OCI-LY3 (cell line): ENCODE measurements at regions not wholly inside any gene's neighbourhood (a gene's known extent, or its start where the extent isn't known, plus 50 kb on each side); places are given as distances from the start of the nearest gene placed in this dataset.

Experiments used
- H2AFZ ChIP-seq: fragments of 200-600, 300-600 bp; shearing (Covaris generic); 2 replicates; pipeline ENCODE4 v1.6.0; 2014; ENCODE audit warnings: antibody characterized with exemption, low read depth, low read length
- H3K27ac ChIP-seq: fragments of 200-600, 300-600 bp; sonication (generic); 2 replicates; pipeline ENCODE4 v1.5.1; 2014; ENCODE audit warnings: mild to moderate bottlenecking, low read length, moderate library complexity, mixed read lengths
- H3K27me3 ChIP-seq: fragments of 200-600, 300-600 bp; sonication (generic); 2 replicates; pipeline ENCODE4 v1.6.1; 2014; ENCODE audit warnings: low read depth, low read length, mixed read lengths
- H3K36me3 ChIP-seq: fragments of 200-600, 300-600 bp; sonication (generic); replicated peaks from 2 replicates; pipeline ENCODE3; 2014; ENCODE audit warnings: low read depth, low read length, mixed read lengths
- H3K4me1 ChIP-seq: fragments of 300-600, 200-600 bp; sonication (generic); 2 replicates; pipeline ENCODE4 v1.6.1; 2014; ENCODE audit warnings: low read length, mixed read lengths
- H3K4me2 ChIP-seq: fragments of 200-600, 300-600 bp; sonication (generic); 2 replicates; pipeline ENCODE4 v1.6.1; 2014; ENCODE audit warnings: low read length, mixed read lengths
- H3K4me3 ChIP-seq: fragments of 300-600, 200-600 bp; sonication (generic); 2 replicates; pipeline ENCODE4 v1.5.1; 2014; ENCODE audit warnings: antibody characterized with exemption, mild to moderate bottlenecking, low read length, moderate library complexity
- H3K79me2 ChIP-seq: fragments of 300-600, 200-600 bp; shearing (Covaris generic); 2 replicates; pipeline ENCODE4 v1.6.1; 2014; ENCODE audit warnings: mild to moderate bottlenecking, low read length, mixed read lengths
- H3K9ac ChIP-seq: fragments of 300-600, 200-600 bp; shearing (Covaris generic); 2 replicates; pipeline ENCODE4 v1.6.0; 2014; ENCODE audit warnings: mild to moderate bottlenecking, low read length, moderate library complexity
- H3K9me3 ChIP-seq: fragments of 200-600, 300-600 bp; shearing (Covaris generic); 2 replicates; pipeline ENCODE4 v1.6.1; 2014; ENCODE audit warnings: low read length, mixed read lengths; ENCODE audit not compliant: insufficient read depth
- H4K20me1 ChIP-seq: fragments of 200-600, 300-600 bp; sonication (generic); 2 replicates; pipeline ENCODE4 v1.6.1; 2016; ENCODE audit warnings: low read length, mixed read lengths; ENCODE audit not compliant: insufficient read depth
- EZH2phosphoT487 ChIP-seq: fragments of 200-600 bp; shearing (Covaris generic); IDR thresholded peaks from 2 replicates; pipeline ENCODE4 v1.6.1; 2018; ENCODE audit warnings: antibody characterized with exemption, mixed run types, low read depth
- TF ChIP-seq, protein P1 (sequence below): fragments of 200-600, 300-600 bp; sonication (generic); IDR thresholded peaks from 2 replicates; pipeline ENCODE4 v1.5.1; 2014; ENCODE audit warnings: antibody characterized with exemption, low read length, low read depth

DNA sequence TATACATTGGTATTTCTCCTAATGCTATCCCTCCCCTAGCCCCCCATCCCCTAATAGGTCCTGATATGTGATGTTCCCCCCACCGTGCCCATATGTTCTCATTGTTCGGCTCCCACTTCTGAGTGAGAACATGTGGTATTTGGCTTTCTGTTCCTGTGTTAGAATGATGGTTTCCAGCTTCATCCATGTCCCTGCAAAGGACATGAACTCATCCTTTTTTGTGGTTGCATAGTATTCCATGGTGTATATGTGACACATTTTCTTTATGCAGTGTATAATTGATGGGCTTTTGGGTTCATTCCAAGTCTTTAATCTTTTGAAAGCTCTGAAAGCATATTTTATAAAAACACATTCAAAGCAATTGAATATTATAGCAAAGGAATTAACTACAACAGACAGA lies 1169.4 kb upstream of the ZEB2 start:
- no peaks in the 10 kb centered on the region for H3K79me2 ChIP-seq
- no peaks in the 10 kb centered on the region for H4K20me1 ChIP-seq
- no peaks in the 10 kb centered on the region for H3K27me3 ChIP-seq
- no peaks in the 10 kb centered on the region for H3K9me3 ChIP-seq
- H3K4me3 ChIP-seq, result no peak overlapping the region
- H2AFZ ChIP-seq, result no peak overlapping the region
- peaks cover 33% of the 10 kb centered on the region for H3K4me1 ChIP-seq
- H3K27ac ChIP-seq, result no peak overlapping the region
- TF ChIP-seq, protein P1, sequence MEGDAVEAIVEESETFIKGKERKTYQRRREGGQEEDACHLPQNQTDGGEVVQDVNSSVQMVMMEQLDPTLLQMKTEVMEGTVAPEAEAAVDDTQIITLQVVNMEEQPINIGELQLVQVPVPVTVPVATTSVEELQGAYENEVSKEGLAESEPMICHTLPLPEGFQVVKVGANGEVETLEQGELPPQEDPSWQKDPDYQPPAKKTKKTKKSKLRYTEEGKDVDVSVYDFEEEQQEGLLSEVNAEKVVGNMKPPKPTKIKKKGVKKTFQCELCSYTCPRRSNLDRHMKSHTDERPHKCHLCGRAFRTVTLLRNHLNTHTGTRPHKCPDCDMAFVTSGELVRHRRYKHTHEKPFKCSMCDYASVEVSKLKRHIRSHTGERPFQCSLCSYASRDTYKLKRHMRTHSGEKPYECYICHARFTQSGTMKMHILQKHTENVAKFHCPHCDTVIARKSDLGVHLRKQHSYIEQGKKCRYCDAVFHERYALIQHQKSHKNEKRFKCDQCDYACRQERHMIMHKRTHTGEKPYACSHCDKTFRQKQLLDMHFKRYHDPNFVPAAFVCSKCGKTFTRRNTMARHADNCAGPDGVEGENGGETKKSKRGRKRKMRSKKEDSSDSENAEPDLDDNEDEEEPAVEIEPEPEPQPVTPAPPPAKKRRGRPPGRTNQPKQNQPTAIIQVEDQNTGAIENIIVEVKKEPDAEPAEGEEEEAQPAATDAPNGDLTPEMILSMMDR, result no peak
- no peak for TF ChIP-seq EZH2phosphoT487
- H3K36me3 ChIP-seq, result no peaks in the 10 kb centered on the region
- H3K9ac ChIP-seq, result no peak overlapping the region
- H3K4me2 ChIP-seq, result no peak overlapping the region

DNA sequence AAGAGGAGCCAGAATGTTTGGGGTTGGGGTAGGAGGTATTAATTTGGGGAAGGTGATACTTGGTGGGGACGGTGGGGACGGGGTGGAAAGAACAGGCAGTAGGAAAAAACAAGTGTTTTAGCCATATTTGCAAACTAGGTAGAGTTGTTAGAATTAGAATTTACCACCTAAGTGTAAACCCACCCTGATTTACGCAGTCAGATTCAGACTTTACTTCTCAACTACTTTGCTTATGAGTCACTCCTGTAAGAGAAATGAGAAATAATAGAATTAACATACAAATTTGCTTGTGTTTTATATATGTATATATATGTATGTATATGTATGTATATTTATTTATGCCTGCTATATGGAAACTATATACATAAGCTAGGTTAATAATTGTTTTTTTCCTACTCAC lies 1168.2 kb upstream of the ZEB2 start:
- H4K20me1 ChIP-seq, result no peaks in the 10 kb centered on the region
- peaks cover 29% of the 10 kb centered on the region for H3K4me1 ChIP-seq
- H3K36me3 ChIP-seq, result no peaks in the 10 kb centered on the region
- H3K4me2 ChIP-seq, result peak overlapping the region; percentile 76
- no peaks in the 10 kb centered on the region for H3K79me2 ChIP-seq
- H3K4me3 ChIP-seq, result peak overlapping the region; percentile 57
- no peak overlapping the region for H2AFZ ChIP-seq
- H3K27me3 ChIP-seq, result no peaks in the 10 kb centered on the region
- peak overlapping the region; percentile 80 for H3K27ac ChIP-seq
- H3K9ac ChIP-seq, result peak overlapping the region; percentile 51; the same call in 1 of the 2 replicates
- TF ChIP-seq, protein P1, result no peak
- no peak for TF ChIP-seq EZH2phosphoT487
- H3K9me3 ChIP-seq, result no peaks in the 10 kb centered on the region

DNA sequence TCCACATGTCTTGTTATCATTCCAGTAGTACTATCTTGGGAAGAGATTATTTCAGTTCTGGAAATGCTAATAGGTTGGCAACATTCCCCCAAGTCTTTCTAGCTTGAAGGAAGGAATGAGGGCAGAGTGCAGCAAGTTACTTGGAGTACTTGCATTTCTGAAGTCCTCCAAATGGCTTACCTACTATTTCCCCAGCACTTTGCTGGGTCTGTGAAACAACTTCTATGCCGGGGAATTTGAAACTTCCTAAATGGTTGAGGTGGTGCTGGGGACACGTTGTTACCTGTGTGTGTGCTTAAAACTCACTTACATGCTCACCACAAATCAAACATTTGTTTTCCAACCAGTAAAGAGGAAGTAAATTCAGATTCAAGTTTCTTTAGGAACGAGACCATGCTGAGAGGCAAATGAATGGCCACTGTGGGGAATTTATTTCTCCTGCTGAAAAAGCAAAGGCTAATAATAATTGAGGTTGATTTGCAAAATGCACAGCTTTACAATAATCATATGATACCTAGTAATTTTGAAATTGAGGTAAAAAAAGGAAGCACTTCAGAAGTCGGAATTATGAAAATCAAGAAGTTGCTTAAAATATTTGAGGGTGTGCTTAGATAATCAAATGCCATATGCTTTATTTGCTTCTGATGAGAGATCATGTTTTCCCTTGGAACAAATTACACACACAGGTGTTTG lies 1167.7 kb upstream of the ZEB2 start:
- TF ChIP-seq EZH2phosphoT487, result no peak
- TF ChIP-seq, protein P1, result no peak
- no peaks in the 10 kb centered on the region for H4K20me1 ChIP-seq
- peak overlapping the region; percentile 57 for H3K4me3 ChIP-seq
- H3K79me2 ChIP-seq, result no peaks in the 10 kb centered on the region
- no peaks in the 10 kb centered on the region for H3K9me3 ChIP-seq
- no peak overlapping the region for H2AFZ ChIP-seq
- H3K27me3 ChIP-seq, result no peaks in the 10 kb centered on the region
- peaks cover 28% of the 10 kb centered on the region for H3K4me1 ChIP-seq
- peak overlapping the region; percentile 80 for H3K27ac ChIP-seq
- no peaks in the 10 kb centered on the region for H3K36me3 ChIP-seq
- peak overlapping the region; percentile 51; the same call in 1 of the 2 replicates for H3K9ac ChIP-seq
- peak overlapping the region; percentile 76 for H3K4me2 ChIP-seq

DNA sequence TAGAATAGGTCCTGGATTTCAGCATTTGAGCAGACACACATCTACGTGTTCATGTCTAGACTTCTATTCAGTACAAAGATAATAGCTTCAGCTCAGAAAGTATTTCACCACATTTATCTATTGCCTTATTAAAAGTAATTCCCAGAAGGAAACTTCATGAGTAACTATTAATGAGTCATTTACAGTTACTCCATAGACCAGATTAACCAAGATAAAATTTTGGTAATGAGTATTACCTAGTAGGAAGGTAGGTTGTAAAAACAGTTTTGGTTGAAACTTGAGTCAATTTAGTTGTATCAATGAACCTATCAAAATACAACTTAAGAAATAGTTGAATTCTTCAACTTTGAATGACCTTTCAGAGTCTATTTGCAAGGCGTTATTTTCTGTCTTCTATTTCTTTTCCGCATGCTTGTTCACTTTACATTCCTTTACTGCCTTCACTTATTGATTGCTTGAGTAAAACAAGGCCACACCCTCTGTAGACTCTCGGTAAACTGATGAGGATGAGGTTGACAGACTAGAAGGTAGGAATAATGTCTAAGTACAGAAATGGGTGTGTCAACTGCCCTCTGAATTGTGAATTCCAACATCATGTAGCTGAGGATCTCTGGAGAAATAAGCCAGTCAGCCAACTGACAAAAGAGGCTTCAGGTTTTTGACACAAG lies 1165.6 kb upstream of the ZEB2 start:
- H3K79me2 ChIP-seq, result no peaks in the 10 kb centered on the region
- no peaks in the 10 kb centered on the region for H3K27me3 ChIP-seq
- H4K20me1 ChIP-seq, result no peaks in the 10 kb centered on the region
- no peak overlapping the region for H3K4me2 ChIP-seq
- no peaks in the 10 kb centered on the region for H3K9me3 ChIP-seq
- no peak overlapping the region for H3K9ac ChIP-seq
- H2AFZ ChIP-seq, result no peak overlapping the region
- H3K27ac ChIP-seq, result no peak overlapping the region
- H3K4me3 ChIP-seq, result no peak overlapping the region
- TF ChIP-seq EZH2phosphoT487, result no peak
- TF ChIP-seq, protein P1, result no peak
- peaks cover 27% of the 10 kb centered on the region for H3K4me1 ChIP-seq
- H3K36me3 ChIP-seq, result no peaks in the 10 kb centered on the region
